ENCODE measurements at regions not wholly inside any gene's neighbourhood (a gene's known extent, or its start where the extent isn't known, plus 50 kb on each side); places are given as distances from the start of the nearest gene placed in this dataset.

GRCh38 chr4:31134720-31135119 is 414.6 kb downstream of the PCDH7 start:
- DNase-seq (ENCODE audit: low read depth) = no peak
- Histone ChIP-seq H3K4me3 (ENCODE audit: low read depth, low read length) (no peak overlapping the region), H3K36me3 (ENCODE audit: control insufficient read depth, insufficient read depth, low read length) (no peaks in the 10 kb centered on the region), H3K27me3 (ENCODE audit: control insufficient read depth, insufficient read depth, low read length) (no peaks in the 10 kb centered on the region)
- no peak for TF ChIP-seq CTCF (IDR thresholded peaks at IDR 0.05; ENCODE audit: insufficient read depth, low read length, poor library complexity, severe bottlenecking)

- no peak for DNase-seq (ENCODE audit: low read depth)
- Histone ChIP-seq H3K27me3 (ENCODE audit: control insufficient read depth, insufficient read depth, low read length) (no peaks in the 10 kb centered on the region), H3K4me3 (ENCODE audit: low read depth, low read length) (no peak overlapping the region), H3K36me3 (ENCODE audit: control insufficient read depth, insufficient read depth, low read length) (no peaks in the 10 kb centered on the region)
- TF ChIP-seq CTCF (IDR thresholded peaks at IDR 0.05; ENCODE audit: insufficient read depth, low read length, poor library complexity, severe bottlenecking) = no peak
Observed at GRCh38 chr4:31139767-31140166, 419.6 kb downstream of the PCDH7 start.

GRCh38 chr4:31141095-31141831 is 421.1 kb downstream of the PCDH7 start:
- H3K36me3 ChIP-seq (ENCODE audit: control insufficient read depth, insufficient read depth, low read length) = no peaks in the 10 kb centered on the region
- no peak for DNase-seq (ENCODE audit: low read depth)
- H3K4me3 ChIP-seq (ENCODE audit: low read depth, low read length) = no peak overlapping the region
- no peak for TF ChIP-seq CTCF (IDR thresholded peaks at IDR 0.05; ENCODE audit: insufficient read depth, low read length, poor library complexity, severe bottlenecking)
- H3K27me3 ChIP-seq (ENCODE audit: control insufficient read depth, insufficient read depth, low read length) = no peaks in the 10 kb centered on the region

GRCh38 chr4:31141832-31142142 is 421.6 kb downstream of the PCDH7 start:
- Histone ChIP-seq H3K27me3 (ENCODE audit: control insufficient read depth, insufficient read depth, low read length) (no peaks in the 10 kb centered on the region), H3K4me3 (ENCODE audit: low read depth, low read length) (no peak overlapping the region), H3K36me3 (ENCODE audit: control insufficient read depth, insufficient read depth, low read length) (no peaks in the 10 kb centered on the region)
- no peak for TF ChIP-seq CTCF (IDR thresholded peaks at IDR 0.05; ENCODE audit: insufficient read depth, low read length, poor library complexity, severe bottlenecking)
- no peak for DNase-seq (ENCODE audit: low read depth)

- no peak for DNase-seq (ENCODE audit: low read depth)
- Histone ChIP-seq H3K36me3 (ENCODE audit: control insufficient read depth, insufficient read depth, low read length) (no peaks in the 10 kb centered on the region), H3K4me3 (ENCODE audit: low read depth, low read length) (no peak overlapping the region), H3K27me3 (ENCODE audit: control insufficient read depth, insufficient read depth, low read length) (no peaks in the 10 kb centered on the region)
- no peak for TF ChIP-seq CTCF (IDR thresholded peaks at IDR 0.05; ENCODE audit: insufficient read depth, low read length, poor library complexity, severe bottlenecking)
Observed at GRCh38 chr4:31146366-31146765, 426.2 kb downstream of the PCDH7 start.

- no peak for DNase-seq (ENCODE audit: low read depth)
- Histone ChIP-seq H3K27me3 (ENCODE audit: control insufficient read depth, insufficient read depth, low read length) (no peaks in the 10 kb centered on the region), H3K4me3 (ENCODE audit: low read depth, low read length) (no peak overlapping the region), H3K36me3 (ENCODE audit: control insufficient read depth, insufficient read depth, low read length) (no peaks in the 10 kb centered on the region)
- TF ChIP-seq CTCF (IDR thresholded peaks at IDR 0.05; ENCODE audit: insufficient read depth, low read length, poor library complexity, severe bottlenecking) = no peak
Observed at GRCh38 chr4:31148990-31149389, 428.8 kb downstream of the PCDH7 start.

Data from kidney epithelial cell (primary cell).